Fibroblast of lung (primary cell): ENCODE measurements at regions not wholly inside any gene's neighbourhood (a gene's known extent, or its start where the extent isn't known, plus 50 kb on each side); places are given as distances from the start of the nearest gene placed in this dataset.

Source experiments
- DNase-seq, 2 donors: peaks; one replicate each; pipeline versions ENCODE4 v3.0.0 to v3.0.0-alpha.2; 2010; ENCODE audit warnings: low read depth in 2 of 2
- H2AFZ ChIP-seq: 2 replicates; pipeline ENCODE4 v1.5.1; 2012; ENCODE audit warnings: low read length, control low read depth, inconsistent platforms
- H3K27ac ChIP-seq: 2 replicates; pipeline ENCODE4 v1.5.1; 2011; ENCODE audit warnings: low read length, control low read depth; ENCODE audit not compliant: insufficient read depth
- H3K27me3 ChIP-seq: 2 replicates; pipeline ENCODE4 v1.5.1; 2011; ENCODE audit warnings: mild to moderate bottlenecking, low read length; ENCODE audit not compliant: control insufficient read depth, insufficient read depth
- H3K36me3 ChIP-seq: 2 replicates; pipeline ENCODE4 v1.5.1; 2011; ENCODE audit warnings: low read length; ENCODE audit not compliant: control insufficient read depth, insufficient read depth
- H3K4me1 ChIP-seq: 2 replicates; pipeline ENCODE4 v1.5.1; 2011; ENCODE audit warnings: low read length; ENCODE audit not compliant: control insufficient read depth, insufficient read depth; ENCODE audit errors: extremely low read depth
- H3K4me2 ChIP-seq: 2 replicates; pipeline ENCODE4 v1.5.1; 2011; ENCODE audit warnings: low read length, control low read depth; ENCODE audit not compliant: insufficient read depth; ENCODE audit errors: extremely low read depth
- H3K4me3 ChIP-seq, 4 experiments: fragments of 200-600 bp in 1 of 4; sonication (generic) in 1 of 4; replicated peaks in 1 of 4; 2 replicates each; pipeline ENCODE4 v1.5.1; 2011 to 2016; ENCODE audit warnings: low read length in 4 of 4, low read depth in 3 of 4, mild to moderate bottlenecking in 3 of 4, control low read depth in 2 of 4, inconsistent platforms in 1 of 4, mixed read lengths in 1 of 4; ENCODE audit not compliant: insufficient read depth in 1 of 4; ENCODE audit errors: control extremely low read depth in 1 of 4
- H3K79me2 ChIP-seq: 2 replicates; pipeline ENCODE4 v1.5.1; 2012; ENCODE audit warnings: mild to moderate bottlenecking, low read length, inconsistent platforms; ENCODE audit not compliant: control insufficient read depth, insufficient read depth
- H3K9ac ChIP-seq: 2 replicates; pipeline ENCODE4 v1.5.1; 2011; ENCODE audit warnings: mild to moderate bottlenecking, low read length, control low read depth; ENCODE audit not compliant: insufficient read depth
- H3K9me3 ChIP-seq: 2 replicates; pipeline ENCODE4 v1.5.1; 2012; ENCODE audit warnings: low read depth, low read length; ENCODE audit not compliant: control insufficient read depth, insufficient read depth
- H4K20me1 ChIP-seq: 2 replicates; pipeline ENCODE4 v1.5.1; 2011; ENCODE audit warnings: low read length; ENCODE audit not compliant: control insufficient read depth, insufficient read depth; ENCODE audit errors: extremely low read depth
- CTCF ChIP-seq, 2 donors: IDR thresholded peaks in 1 of 2; conservative IDR thresholded peaks in 1 of 2; 1 replicate in 1 of 2; 2 replicates in 1 of 2; pipeline ENCODE4 v1.5.1; 2011 to 2012; ENCODE audit warnings: low read length in 2 of 2, control low read depth in 1 of 2, inconsistent platforms in 1 of 2, low read depth in 1 of 2, mild to moderate bottlenecking in 1 of 2
- EZH2 ChIP-seq: IDR thresholded peaks from 2 replicates; pipeline ENCODE4 v1.5.1; 2012; ENCODE audit warnings: low read length, control low read depth, mild to moderate bottlenecking; ENCODE audit errors: missing control alignments

DNA sequence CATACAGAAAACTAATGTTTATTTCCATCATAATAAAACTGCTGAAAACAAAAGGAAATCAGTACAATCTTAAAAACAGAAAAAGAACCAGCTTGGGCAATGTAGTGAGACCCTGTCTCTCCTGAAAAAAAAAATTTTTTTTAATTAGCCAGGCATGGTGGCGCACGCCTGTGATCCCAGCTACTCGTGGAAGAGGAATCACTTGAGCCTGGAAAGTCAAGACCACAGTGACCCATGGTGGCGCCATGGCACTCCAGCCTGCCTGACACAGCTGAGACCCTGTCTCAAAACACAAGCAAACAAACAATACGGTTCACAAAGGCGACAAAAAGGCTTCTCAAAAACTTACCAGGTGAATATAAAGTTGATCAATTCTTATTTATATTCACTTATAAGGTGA, 289.7 kb downstream of the BRD1 start:
- Histone ChIP-seq H3K9me3 (no peaks in the 10 kb centered on the region), H3K9ac (no peak overlapping the region), H3K4me2 (no peak overlapping the region), H3K27ac (no peak overlapping the region), H3K4me3 (no peak overlapping the region), H3K4me1 (no peaks in the 10 kb centered on the region), H4K20me1 (no peaks in the 10 kb centered on the region), H2AFZ (no peak overlapping the region), H3K79me2 (no peaks in the 10 kb centered on the region), H3K27me3 (no peaks in the 10 kb centered on the region), H3K36me3 (no peaks in the 10 kb centered on the region)
- no peak for TF ChIP-seq EZH2
- no peak for TF ChIP-seq CTCF (conservative IDR thresholded peaks at IDR 0.05 in 1 of 2, IDR thresholded peaks at IDR 0.05 in 1 of 2; ENCODE audit: low read depth in 1 of 2, low read length in 2 of 2)
- DNase-seq, result no peak

DNA sequence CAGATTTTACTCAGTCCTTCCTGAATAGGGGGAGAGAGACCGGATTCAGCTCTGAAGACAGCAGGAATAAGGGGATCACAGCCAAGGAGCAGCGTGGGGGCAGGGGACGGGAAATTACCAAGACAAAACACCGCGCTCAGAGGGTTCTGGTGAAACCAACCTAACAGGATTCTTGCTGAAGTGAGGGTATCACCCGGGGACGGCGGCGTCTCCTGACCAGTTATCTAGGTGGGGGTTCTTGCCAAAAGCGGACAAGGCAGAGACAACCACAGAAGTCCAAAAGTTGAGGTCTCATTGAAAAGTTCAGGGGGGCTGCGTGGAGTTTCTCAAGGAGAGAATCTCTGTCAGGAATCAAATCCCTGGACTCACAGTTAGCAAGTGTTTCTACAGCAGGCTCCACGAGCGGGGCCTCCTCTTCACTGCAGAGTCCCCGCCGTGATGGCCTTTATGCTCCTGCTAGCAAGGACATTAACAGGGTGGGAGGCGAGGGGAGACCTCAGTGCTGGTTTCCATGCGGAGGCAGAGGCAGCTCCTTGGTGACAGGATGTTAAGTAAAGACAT, 291.0 kb downstream of the BRD1 start:
- no peaks in the 10 kb centered on the region for H3K27me3 ChIP-seq
- H3K36me3 ChIP-seq, result no peaks in the 10 kb centered on the region
- TF ChIP-seq CTCF (conservative IDR thresholded peaks at IDR 0.05 in 1 of 2, IDR thresholded peaks at IDR 0.05 in 1 of 2; ENCODE audit: low read depth in 1 of 2, low read length in 2 of 2), result no peak
- TF ChIP-seq EZH2, result no peak
- H3K4me3 ChIP-seq, result no peak overlapping the region
- no peak for DNase-seq
- no peaks in the 10 kb centered on the region for H3K79me2 ChIP-seq
- no peaks in the 10 kb centered on the region for H4K20me1 ChIP-seq
- H2AFZ ChIP-seq, result no peak overlapping the region
- H3K9me3 ChIP-seq, result no peaks in the 10 kb centered on the region
- H3K4me2 ChIP-seq, result no peak overlapping the region
- no peak overlapping the region for H3K27ac ChIP-seq
- H3K9ac ChIP-seq, result no peak overlapping the region
- H3K4me1 ChIP-seq, result no peaks in the 10 kb centered on the region

DNA sequence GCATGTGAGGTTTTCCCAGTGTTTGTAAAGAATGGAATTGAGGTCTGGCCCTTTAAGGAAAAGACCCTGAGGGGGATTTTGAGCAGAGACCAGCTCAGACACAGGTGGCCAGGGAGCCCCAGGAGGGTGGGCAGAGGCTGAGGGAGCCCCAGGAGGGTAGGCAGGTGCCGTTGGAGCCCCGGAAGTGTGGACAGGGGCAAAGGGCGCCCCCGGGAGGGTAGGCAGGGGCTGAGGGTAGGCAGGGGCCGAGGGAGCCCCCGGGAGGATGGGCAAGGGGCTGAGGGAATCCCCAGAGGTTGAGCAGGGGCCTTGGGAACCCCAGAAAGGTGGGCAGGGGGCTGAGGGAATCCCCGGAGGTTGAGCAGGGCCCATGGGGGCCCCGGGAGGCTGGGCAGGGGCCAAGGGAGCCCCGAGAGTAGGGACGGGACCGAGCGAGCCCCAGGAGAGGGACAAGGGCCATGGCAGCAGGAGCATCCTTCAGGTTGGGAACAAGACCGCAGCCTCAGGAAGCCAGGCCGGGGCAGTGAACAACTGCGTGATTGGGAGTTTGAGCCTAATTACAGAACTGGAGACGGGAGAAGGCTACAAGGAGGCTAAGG, 292.0 kb downstream of the BRD1 start:
- no peak for DNase-seq
- Histone ChIP-seq H3K79me2 (no peaks in the 10 kb centered on the region), H3K27me3 (no peaks in the 10 kb centered on the region), H4K20me1 (no peaks in the 10 kb centered on the region), H3K36me3 (no peaks in the 10 kb centered on the region), H2AFZ (no peak overlapping the region), H3K27ac (no peak overlapping the region), H3K9me3 (no peaks in the 10 kb centered on the region), H3K4me2 (no peak overlapping the region), H3K9ac (no peak overlapping the region), H3K4me1 (no peaks in the 10 kb centered on the region), H3K4me3 (no peak overlapping the region)
- TF ChIP-seq EZH2, result no peak
- TF ChIP-seq CTCF (conservative IDR thresholded peaks at IDR 0.05 in 1 of 2, IDR thresholded peaks at IDR 0.05 in 1 of 2; ENCODE audit: low read depth in 1 of 2, low read length in 2 of 2), result no peak
